IMR-90 (cell line): ENCODE measurements at regions not wholly inside any gene's neighbourhood (a gene's known extent, or its start where the extent isn't known, plus 50 kb on each side); places are given as distances from the start of the nearest gene placed in this dataset.
"Not testable (repeated sequence)": the region's sequence is repeated elsewhere in the genome, so short reads cannot be mapped to it uniquely, and the experiment has no call there.

Experiments
- BHLHE40 ChIP-seq: fragments of 150-350 bp; IDR thresholded peaks from 2 replicates; pipeline ENCODE4 v1.6.1; 2016; ENCODE audit warnings: mild to moderate bottlenecking, low read depth, low read length
- CEBPB ChIP-seq: IDR thresholded peaks from 2 replicates; pipeline ENCODE4 v1.6.1; 2012; ENCODE audit warnings: low read depth, low read length, improper control_type of control experiment
- CHD1 ChIP-seq: IDR thresholded peaks from 2 replicates; pipeline ENCODE4 v1.6.1; 2012; ENCODE audit warnings: low read depth, low read length, improper control_type of control experiment
- CTCF ChIP-seq: conservative IDR thresholded peaks from 2 replicates; pipeline ENCODE4 v1.5.1; 2012; ENCODE audit warnings: mild to moderate bottlenecking, low read depth, low read length, improper control_type of control experiment
- MAFK ChIP-seq: IDR thresholded peaks from 2 replicates; pipeline ENCODE4 v1.6.1; 2012; ENCODE audit warnings: low read depth, low read length, improper control_type of control experiment
- MAZ ChIP-seq: IDR thresholded peaks from 2 replicates; pipeline ENCODE4 v1.6.1; 2012; ENCODE audit warnings: low read depth, mild to moderate bottlenecking, low read length, improper control_type of control experiment, moderate library complexity, borderline replicate concordance
- MXI1 ChIP-seq: IDR thresholded peaks from 2 replicates; pipeline ENCODE4 v1.6.1; 2012; ENCODE audit warnings: low read depth, mild to moderate bottlenecking, low read length, moderate library complexity, borderline replicate concordance
- NFE2L2 ChIP-seq: fragments of 150-350 bp; IDR thresholded peaks from 2 replicates; pipeline ENCODE4 v1.6.1; 2016; ENCODE audit warnings: low read depth, mild to moderate bottlenecking, low read length
- POLR2A ChIP-seq: IDR thresholded peaks from 2 replicates; pipeline ENCODE4 v1.6.1; 2012; ENCODE audit warnings: mild to moderate bottlenecking, low read depth, low read length
- RAD21 ChIP-seq: IDR thresholded peaks from 2 replicates; pipeline ENCODE4 v1.6.1; 2012; ENCODE audit warnings: low read length, improper control_type of control experiment
- RFX5 ChIP-seq: IDR thresholded peaks from 2 replicates; pipeline ENCODE4 v1.8.0; 2012; ENCODE audit warnings: low read depth, mild to moderate bottlenecking, low read length, moderate library complexity
- SMC3 ChIP-seq: fragments of 150-350 bp; IDR thresholded peaks from 2 replicates; pipeline ENCODE4 v1.6.1; 2016; ENCODE audit warnings: low read depth, mild to moderate bottlenecking, antibody characterized with exemption, low read length, moderate library complexity
- USF2 ChIP-seq: fragments of 150-350 bp; IDR thresholded peaks from 2 replicates; pipeline ENCODE4 v1.6.1; 2017; ENCODE audit warnings: mild to moderate bottlenecking, antibody characterized with exemption, low read length, low read depth

- TF ChIP-seq CTCF, POLR2A, CEBPB, NFE2L2, RAD21, MAFK, MAZ, MXI1, BHLHE40, RFX5, SMC3, CHD1, USF2: not testable (repeated sequence)
Observed at GRCh38 chr11:42881335-42881734, 430.5 kb upstream of the API5 start.
